ENCODE measurements at regions not wholly inside any gene's neighbourhood (a gene's known extent, or its start where the extent isn't known, plus 50 kb on each side); places are given as distances from the start of the nearest gene placed in this dataset.

- DNase-seq (ENCODE audit: low read depth, low spot score) (peak; percentile 1), ATAC-seq (peak; percentile 54; the same call in 1 of the 2 replicates)
- CTCF ChIA-PET = no interaction called here
- POLR2A ChIA-PET = no interaction called here
- Histone ChIP-seq H4K20me1 (ENCODE audit: insufficient read depth) (no peaks in the 10 kb centered on the region), H3K9me2 (ENCODE audit: insufficient read depth) (no peaks in the 10 kb centered on the region; the same call in 1 of the 2 replicates), H3K4me1 (ENCODE audit: control insufficient read depth in 1 of 2, insufficient read depth in 2 of 2, low read length in 2 of 2) (no peaks in the 10 kb centered on the region), H3K27ac (ENCODE audit: low read depth, low read length) (no peak overlapping the region), H3K4me2 (ENCODE audit: low read length) (no peak overlapping the region), H3K27me3 (ENCODE audit: insufficient read depth, low read length) (no peaks in the 10 kb centered on the region), H3K9me3 (ENCODE audit: control insufficient read depth in 1 of 2, insufficient read depth in 1 of 2, low read depth in 1 of 2, low read length in 2 of 2) (no peaks in the 10 kb centered on the region), H3K36me3 (ENCODE audit: control insufficient read depth in 1 of 2, insufficient read depth in 2 of 2, low read length in 2 of 2) (no peaks in the 10 kb centered on the region), H3K9ac (ENCODE audit: low read length) (no peak overlapping the region), H3K79me2 (ENCODE audit: insufficient read depth, low read length) (no peaks in the 10 kb centered on the region), H2AFZ (ENCODE audit: low read depth, low read length, poor library complexity, severe bottlenecking) (peak overlapping the region; percentile 22), H3K4me3 (replicated peaks in 1 of 2; ENCODE audit: low read depth in 1 of 2, low read length in 2 of 2) (no peak overlapping the region)
- RAD21 ChIA-PET (ENCODE audit: low non-redundant PET in 1 of 2, low total read pairs in 2 of 2, uncharacterized antibody in 2 of 2, unreplicated experiment in 2 of 2) = no interaction called here
- intact Hi-C loops (cut with micrococcal nuclease) = no loop called here
- BruUV-seq (replicated peaks) = no TSS peak
- TF ChIP-seq EZH2 (IDR thresholded peaks at IDR 0.05) = no peak
- TF ChIP-seq CEBPB (IDR thresholded peaks at IDR 0.05; ENCODE audit: low read depth) = no peak
- TF ChIP-seq POLR2A (IDR thresholded peaks at IDR 0.05; ENCODE audit: borderline replicate concordance, extremely low read depth, insufficient read depth, insufficient read length) = no peak
- no peak for TF ChIP-seq YY1 (IDR thresholded peaks at IDR 0.05; ENCODE audit: extremely low read depth, insufficient replicate concordance, low read depth, low read length)
- peak in 2 of 3 experiments; percentile 14 to 22; a peak in 1 of 6 replicates for TF ChIP-seq CTCF (IDR thresholded peaks at IDR 0.05 in 2 of 3, conservative IDR thresholded peaks at IDR 0.05 in 1 of 3; ENCODE audit: borderline replicate concordance in 1 of 3, insufficient read depth in 1 of 3, low read depth in 2 of 3, low read length in 2 of 3)
Measured at GRCh38 chr4:133081246-133081645, 67.8 kb upstream of the PCDH10 start.

- Histone ChIP-seq H2AFZ (ENCODE audit: low read depth, low read length, poor library complexity, severe bottlenecking) (no peak overlapping the region), H3K9ac (ENCODE audit: low read length) (no peak overlapping the region), H3K36me3 (ENCODE audit: control insufficient read depth in 1 of 2, insufficient read depth in 2 of 2, low read length in 2 of 2) (no peaks in the 10 kb centered on the region), H3K9me2 (ENCODE audit: insufficient read depth) (no peaks in the 10 kb centered on the region; the same call in 1 of the 2 replicates), H3K4me1 (ENCODE audit: control insufficient read depth in 1 of 2, insufficient read depth in 2 of 2, low read length in 2 of 2) (no peaks in the 10 kb centered on the region), H3K9me3 (ENCODE audit: control insufficient read depth in 1 of 2, insufficient read depth in 1 of 2, low read depth in 1 of 2, low read length in 2 of 2) (no peaks in the 10 kb centered on the region), H3K27ac (ENCODE audit: low read depth, low read length) (no peak overlapping the region), H3K4me2 (ENCODE audit: low read length) (no peak overlapping the region), H3K79me2 (ENCODE audit: insufficient read depth, low read length) (no peaks in the 10 kb centered on the region), H3K4me3 (replicated peaks in 1 of 2; ENCODE audit: low read depth in 1 of 2, low read length in 2 of 2) (no peak overlapping the region), H4K20me1 (ENCODE audit: insufficient read depth) (no peaks in the 10 kb centered on the region), H3K27me3 (ENCODE audit: insufficient read depth, low read length) (no peaks in the 10 kb centered on the region)
- no peak for TF ChIP-seq SIN3A (IDR thresholded peaks at IDR 0.05; ENCODE audit: low read depth)
- no peak for TF ChIP-seq EZH2 (IDR thresholded peaks at IDR 0.05)
- TF ChIP-seq YY1 (IDR thresholded peaks at IDR 0.05; ENCODE audit: extremely low read depth, insufficient replicate concordance, low read depth, low read length) = no peak
- DNase-seq (ENCODE audit: low read depth, low spot score) (no peak), ATAC-seq (no peak)
- ChIA-PET RAD21 (ENCODE audit: low non-redundant PET in 1 of 2, low total read pairs in 2 of 2, uncharacterized antibody in 2 of 2, unreplicated experiment in 2 of 2) (no interaction called here), POLR2A (no interaction called here), CTCF (no interaction called here)
- intact Hi-C loops (cut with micrococcal nuclease) = no loop called here
- BruUV-seq (replicated peaks) = no TSS peak
Measured at GRCh38 chr4:133084421-133084820, 64.7 kb upstream of the PCDH10 start.
